ENCODE measurements at regions not wholly inside any gene's neighbourhood (a gene's known extent, or its start where the extent isn't known, plus 50 kb on each side); places are given as distances from the start of the nearest gene placed in this dataset.

- TF ChIP-seq FOS (IDR thresholded peaks at IDR 0.05; ENCODE audit: low read depth, low read length) (no peak), SMC3 (IDR thresholded peaks at IDR 0.05; ENCODE audit: low read depth, low read length) (no peak)
- TF ChIP-seq, protein P1, sequence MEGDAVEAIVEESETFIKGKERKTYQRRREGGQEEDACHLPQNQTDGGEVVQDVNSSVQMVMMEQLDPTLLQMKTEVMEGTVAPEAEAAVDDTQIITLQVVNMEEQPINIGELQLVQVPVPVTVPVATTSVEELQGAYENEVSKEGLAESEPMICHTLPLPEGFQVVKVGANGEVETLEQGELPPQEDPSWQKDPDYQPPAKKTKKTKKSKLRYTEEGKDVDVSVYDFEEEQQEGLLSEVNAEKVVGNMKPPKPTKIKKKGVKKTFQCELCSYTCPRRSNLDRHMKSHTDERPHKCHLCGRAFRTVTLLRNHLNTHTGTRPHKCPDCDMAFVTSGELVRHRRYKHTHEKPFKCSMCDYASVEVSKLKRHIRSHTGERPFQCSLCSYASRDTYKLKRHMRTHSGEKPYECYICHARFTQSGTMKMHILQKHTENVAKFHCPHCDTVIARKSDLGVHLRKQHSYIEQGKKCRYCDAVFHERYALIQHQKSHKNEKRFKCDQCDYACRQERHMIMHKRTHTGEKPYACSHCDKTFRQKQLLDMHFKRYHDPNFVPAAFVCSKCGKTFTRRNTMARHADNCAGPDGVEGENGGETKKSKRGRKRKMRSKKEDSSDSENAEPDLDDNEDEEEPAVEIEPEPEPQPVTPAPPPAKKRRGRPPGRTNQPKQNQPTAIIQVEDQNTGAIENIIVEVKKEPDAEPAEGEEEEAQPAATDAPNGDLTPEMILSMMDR (conservative IDR thresholded peaks at IDR 0.05; ENCODE audit: low read depth, low read length), result peak; percentile 29; the same call in 1 of the 2 replicates
Measured at GRCh38 chr2:65722028-65722778, 289.8 kb upstream of the SPRED2 start.

All from IMR-90 (cell line).